ENCODE measurements at regions not wholly inside any gene's neighbourhood (a gene's known extent, or its start where the extent isn't known, plus 50 kb on each side); places are given as distances from the start of the nearest gene placed in this dataset.

GRCh38 chr4:187224560-187224959 lies 500.9 kb upstream of the FAT1 start:
- H3K9me3 ChIP-seq (replicated peaks in 1 of 3), result no peaks in the 10 kb centered on the region
- TF ChIP-seq POLR2A (IDR thresholded peaks at IDR 0.05), result no peak
- TF ChIP-seq, protein P1, sequence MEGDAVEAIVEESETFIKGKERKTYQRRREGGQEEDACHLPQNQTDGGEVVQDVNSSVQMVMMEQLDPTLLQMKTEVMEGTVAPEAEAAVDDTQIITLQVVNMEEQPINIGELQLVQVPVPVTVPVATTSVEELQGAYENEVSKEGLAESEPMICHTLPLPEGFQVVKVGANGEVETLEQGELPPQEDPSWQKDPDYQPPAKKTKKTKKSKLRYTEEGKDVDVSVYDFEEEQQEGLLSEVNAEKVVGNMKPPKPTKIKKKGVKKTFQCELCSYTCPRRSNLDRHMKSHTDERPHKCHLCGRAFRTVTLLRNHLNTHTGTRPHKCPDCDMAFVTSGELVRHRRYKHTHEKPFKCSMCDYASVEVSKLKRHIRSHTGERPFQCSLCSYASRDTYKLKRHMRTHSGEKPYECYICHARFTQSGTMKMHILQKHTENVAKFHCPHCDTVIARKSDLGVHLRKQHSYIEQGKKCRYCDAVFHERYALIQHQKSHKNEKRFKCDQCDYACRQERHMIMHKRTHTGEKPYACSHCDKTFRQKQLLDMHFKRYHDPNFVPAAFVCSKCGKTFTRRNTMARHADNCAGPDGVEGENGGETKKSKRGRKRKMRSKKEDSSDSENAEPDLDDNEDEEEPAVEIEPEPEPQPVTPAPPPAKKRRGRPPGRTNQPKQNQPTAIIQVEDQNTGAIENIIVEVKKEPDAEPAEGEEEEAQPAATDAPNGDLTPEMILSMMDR (IDR thresholded peaks at IDR 0.05), result no peak
- no peaks in the 10 kb centered on the region for H3K27me3 ChIP-seq
- no peak overlapping the region for H3K4me3 ChIP-seq
- H3K4me1 ChIP-seq (replicated peaks in 1 of 2), result no peaks in the 10 kb centered on the region
- no peak for DNase-seq
- no peaks in the 10 kb centered on the region for H3K36me3 ChIP-seq (replicated peaks in 1 of 2)
- no peak overlapping the region for H3K27ac ChIP-seq
- intact Hi-C loops (cut with DNase I), result no loop called here
- WGBS, 4 donors, result 53 to 71% (median 63%) methylated on average over 5 of the region's 5 CpGs

GRCh38 chr4:187227907-187228704 lies 504.4 kb upstream of the FAT1 start:
- WGBS, 4 donors, result 66 to 77% (median 69%) methylated on average over 6 of the region's 6 CpGs
- intact Hi-C loops (cut with DNase I), result no loop called here
- H3K36me3 ChIP-seq (replicated peaks in 1 of 2), result no peaks in the 10 kb centered on the region

DNA sequence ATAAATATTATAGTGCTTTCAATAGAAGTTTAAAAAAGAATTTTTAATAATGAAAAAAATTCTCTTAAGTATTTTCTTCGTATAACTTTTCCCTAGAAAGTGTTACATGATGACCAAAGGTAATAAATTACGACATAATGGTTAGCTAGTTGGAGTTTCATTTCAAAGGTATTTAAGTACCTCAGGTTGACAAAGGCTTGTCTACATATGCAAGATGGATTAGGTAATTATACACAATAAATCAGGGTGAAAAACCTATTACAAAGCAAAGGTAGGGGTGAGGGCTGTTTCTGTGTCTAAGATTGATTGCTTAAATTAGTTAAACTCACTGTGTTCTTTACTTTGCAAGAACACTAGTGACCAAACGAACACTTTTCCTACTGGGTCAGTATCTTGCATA lies 508.5 kb upstream of the FAT1 start:
- H3K36me3 ChIP-seq (replicated peaks in 1 of 2), result no peaks in the 10 kb centered on the region
- WGBS, 4 donors, result 45 to 55% (median 49%) methylated on average over 3 of the region's 3 CpGs
- intact Hi-C loops (cut with DNase I), result no loop called here
- no peaks in the 10 kb centered on the region for H3K27me3 ChIP-seq
- TF ChIP-seq POLR2A (IDR thresholded peaks at IDR 0.05), result no peak
- H3K4me1 ChIP-seq (replicated peaks in 1 of 2), result no peaks in the 10 kb centered on the region
- H3K27ac ChIP-seq, result no peak overlapping the region
- H3K4me3 ChIP-seq, result no peak overlapping the region
- H3K9me3 ChIP-seq (replicated peaks in 1 of 3), result no peaks in the 10 kb centered on the region
- no peak for DNase-seq

More at GRCh38 chr4:187227907-187228704, 504.4 kb upstream of the FAT1 start:
- TF ChIP-seq, protein P1 (IDR thresholded peaks at IDR 0.05), result no peak
- no peak for TF ChIP-seq POLR2A (IDR thresholded peaks at IDR 0.05)
- H3K4me3 ChIP-seq, result no peak overlapping the region
- H3K4me1 ChIP-seq (replicated peaks in 1 of 2), result no peaks in the 10 kb centered on the region
- H3K27ac ChIP-seq, result no peak overlapping the region
- no peaks in the 10 kb centered on the region for H3K27me3 ChIP-seq
- H3K9me3 ChIP-seq (replicated peaks in 1 of 3), result no peaks in the 10 kb centered on the region
- DNase-seq, result no peak

- WGBS, 4 donors, result 60 to 82% (median 72%) methylated on average over 2 of the region's 2 CpGs
- Histone ChIP-seq H3K36me3 (replicated peaks in 1 of 2) (no peaks in the 10 kb centered on the region), H3K4me3 (no peak overlapping the region), H3K9me3 (replicated peaks in 1 of 3) (no peaks in the 10 kb centered on the region), H3K27ac (no peak overlapping the region), H3K4me1 (replicated peaks in 1 of 2) (no peaks in the 10 kb centered on the region), H3K27me3 (no peaks in the 10 kb centered on the region)
- TF ChIP-seq POLR2A (IDR thresholded peaks at IDR 0.05), result no peak
- TF ChIP-seq, protein P1 (IDR thresholded peaks at IDR 0.05), result no peak
- intact Hi-C loops (cut with DNase I), result no loop called here
- no peak for DNase-seq
These were observed 509.1 kb upstream of the FAT1 start for GRCh38 chr4:187232796-187233195.
